Transverse colon (tissue), 3 donors: ENCODE measurements at regions not wholly inside any gene's neighbourhood (a gene's known extent, or its start where the extent isn't known, plus 50 kb on each side); places are given as distances from the start of the nearest gene placed in this dataset.

ENCODE experiments used
- EP300 ChIP-seq: sonication (generic); formaldehyde crosslinking; IDR thresholded peaks from one replicate; pipeline ENCODE4 v1.6.1; 2017; ENCODE audit warnings: antibody characterized with exemption, low read depth
- TF ChIP-seq, protein P1 (sequence below), 5 experiments: fragments of 200-600 bp in 3 of 5; fragments of 450-650 bp in 2 of 5; sonication (generic) in 3 of 5; IDR thresholded peaks; 1 replicate in 2 of 5; 2 replicates in 3 of 5; pipeline ENCODE4 v1.5.1; 2016 to 2017; ENCODE audit warnings: antibody characterized with exemption in 5 of 5, inconsistent platforms in 3 of 5, mild to moderate bottlenecking in 2 of 5, moderate library complexity in 1 of 5

GRCh38 chr18:56337507-56337906 is 300.9 kb downstream of the TXNL1 start:
- no peak for TF ChIP-seq EP300
- TF ChIP-seq, protein P1, sequence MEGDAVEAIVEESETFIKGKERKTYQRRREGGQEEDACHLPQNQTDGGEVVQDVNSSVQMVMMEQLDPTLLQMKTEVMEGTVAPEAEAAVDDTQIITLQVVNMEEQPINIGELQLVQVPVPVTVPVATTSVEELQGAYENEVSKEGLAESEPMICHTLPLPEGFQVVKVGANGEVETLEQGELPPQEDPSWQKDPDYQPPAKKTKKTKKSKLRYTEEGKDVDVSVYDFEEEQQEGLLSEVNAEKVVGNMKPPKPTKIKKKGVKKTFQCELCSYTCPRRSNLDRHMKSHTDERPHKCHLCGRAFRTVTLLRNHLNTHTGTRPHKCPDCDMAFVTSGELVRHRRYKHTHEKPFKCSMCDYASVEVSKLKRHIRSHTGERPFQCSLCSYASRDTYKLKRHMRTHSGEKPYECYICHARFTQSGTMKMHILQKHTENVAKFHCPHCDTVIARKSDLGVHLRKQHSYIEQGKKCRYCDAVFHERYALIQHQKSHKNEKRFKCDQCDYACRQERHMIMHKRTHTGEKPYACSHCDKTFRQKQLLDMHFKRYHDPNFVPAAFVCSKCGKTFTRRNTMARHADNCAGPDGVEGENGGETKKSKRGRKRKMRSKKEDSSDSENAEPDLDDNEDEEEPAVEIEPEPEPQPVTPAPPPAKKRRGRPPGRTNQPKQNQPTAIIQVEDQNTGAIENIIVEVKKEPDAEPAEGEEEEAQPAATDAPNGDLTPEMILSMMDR (IDR thresholded peaks at IDR 0.05), result no peak
